HG03565 (cell line): ENCODE measurements at regions not wholly inside any gene's neighbourhood (a gene's known extent, or its start where the extent isn't known, plus 50 kb on each side); places are given as distances from the start of the nearest gene placed in this dataset.

ENCODE experiments used
- ATAC-seq: cut with Tn5 transposase; IDR thresholded peaks from one replicate; pipeline ENCODE4 v1.9.1; 2021; ENCODE audit warnings: mild to moderate bottlenecking, moderate library complexity; ENCODE audit not compliant: unreplicated experiment

DNA sequence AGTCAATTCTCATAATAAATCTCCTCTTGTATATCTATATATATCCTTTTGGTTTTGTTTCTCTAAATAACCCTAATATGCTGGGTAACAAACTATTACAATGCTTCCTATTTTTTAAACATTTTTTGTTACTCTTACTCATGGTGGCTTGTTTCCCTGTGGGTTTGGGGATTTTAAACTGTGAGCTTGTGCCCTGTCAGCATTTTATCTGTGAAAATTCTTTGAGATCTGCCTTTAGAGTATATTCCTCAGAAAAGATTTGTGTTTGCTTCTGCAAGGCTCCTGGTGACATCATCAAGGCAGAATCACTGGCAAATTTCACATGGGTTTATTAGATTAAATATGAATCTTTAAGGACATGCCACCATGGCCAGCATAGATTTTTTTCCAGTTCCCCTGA is 273.6 kb downstream of the LRFN2 start:
- ATAC-seq, result no peak

GRCh38 chr6:40312213-40313015 is 274.8 kb downstream of the LRFN2 start:
- no peak for ATAC-seq

GRCh38 chr6:40308533-40309306 is 278.4 kb downstream of the LRFN2 start:
- ATAC-seq, result no peak

DNA sequence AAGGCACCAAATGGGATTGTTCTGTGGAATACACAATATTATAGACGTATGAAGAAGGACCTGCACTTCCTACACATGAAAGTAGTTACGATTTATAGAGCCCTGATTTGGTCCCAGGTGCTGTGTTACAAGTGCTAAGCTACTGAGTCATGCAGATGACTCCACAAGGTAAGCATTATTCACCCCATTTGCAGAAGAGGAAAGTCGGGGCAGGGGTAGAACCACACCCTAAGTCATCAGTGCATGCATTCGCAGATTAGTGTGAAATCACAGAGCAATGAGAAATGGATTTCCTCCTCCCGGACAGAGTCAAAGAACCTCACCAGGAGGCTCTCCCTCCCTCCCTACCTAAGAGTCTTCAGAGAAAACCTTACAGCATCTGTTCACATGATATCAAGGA is 279.5 kb downstream of the LRFN2 start:
- no peak for ATAC-seq

DNA sequence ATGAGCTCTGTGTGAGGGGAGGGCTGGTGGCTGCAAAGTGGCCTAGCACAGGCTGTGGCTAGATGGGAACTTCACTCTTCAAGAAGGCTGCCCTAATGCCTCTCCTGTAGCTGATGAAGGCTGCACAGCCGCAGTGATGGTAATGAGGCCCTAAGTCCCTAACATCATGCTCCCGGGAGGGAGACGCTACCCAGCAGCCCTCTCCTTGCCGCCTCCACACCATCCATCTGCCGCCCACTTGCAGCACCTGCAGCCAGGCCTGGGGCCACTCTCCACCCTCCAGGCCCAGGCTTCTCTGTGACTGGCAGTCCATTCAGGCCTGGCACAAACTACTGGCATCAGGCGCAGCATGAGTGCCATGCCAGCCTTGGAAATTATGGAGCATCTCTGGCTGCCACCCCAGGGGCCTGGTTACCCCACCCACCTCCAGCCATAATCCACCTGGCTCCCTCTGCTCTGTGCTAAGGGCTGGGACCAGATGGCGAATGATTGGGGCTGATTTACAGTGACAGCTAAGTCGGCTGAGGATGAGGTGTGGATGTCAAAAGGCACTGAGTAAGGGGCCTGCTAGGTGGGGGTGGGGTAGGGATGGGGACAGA is 284.2 kb downstream of the LRFN2 start:
- ATAC-seq, result no peak

GRCh38 chr6:40299681-40300080 is 287.5 kb downstream of the LRFN2 start:
- ATAC-seq, result no peak

GRCh38 chr6:40298207-40298606 is 289.0 kb downstream of the LRFN2 start:
- ATAC-seq, result no peak

DNA sequence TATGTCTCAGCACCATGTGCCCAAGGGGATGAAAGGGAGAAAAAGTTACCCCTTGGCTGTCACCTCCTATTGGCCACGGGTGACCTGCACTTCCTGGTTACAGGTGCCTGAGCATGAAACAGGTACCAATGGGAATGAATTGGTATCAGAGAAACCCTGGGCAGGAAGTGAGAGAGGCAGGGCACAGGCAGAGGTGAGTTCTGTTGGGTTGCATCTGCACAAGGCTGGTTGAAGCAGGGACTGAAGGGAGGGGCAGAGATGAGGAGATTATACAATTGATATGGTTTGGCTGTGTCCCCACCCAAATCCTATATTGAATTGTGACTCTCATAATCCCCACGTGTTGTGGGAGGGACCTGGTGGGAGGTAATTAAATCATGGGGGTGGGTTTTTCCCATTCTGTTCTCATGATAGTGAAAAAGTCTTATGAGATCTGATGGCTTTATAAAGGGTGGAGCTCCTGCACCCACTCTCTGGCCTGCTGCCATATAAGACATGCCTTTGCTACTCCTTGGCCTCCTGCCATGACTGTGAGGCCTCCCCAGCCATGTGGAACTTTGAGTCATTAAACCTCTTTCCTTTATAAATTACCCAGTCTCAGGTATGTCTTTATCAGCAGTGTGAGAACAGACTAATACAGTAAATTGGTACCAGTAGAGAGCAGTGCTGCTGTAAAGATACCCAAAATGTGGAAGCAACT is 291.8 kb downstream of the LRFN2 start:
- ATAC-seq, result no peak

GRCh38 chr6:40293460-40294185 is 293.5 kb downstream of the LRFN2 start:
- ATAC-seq, result no peak

DNA sequence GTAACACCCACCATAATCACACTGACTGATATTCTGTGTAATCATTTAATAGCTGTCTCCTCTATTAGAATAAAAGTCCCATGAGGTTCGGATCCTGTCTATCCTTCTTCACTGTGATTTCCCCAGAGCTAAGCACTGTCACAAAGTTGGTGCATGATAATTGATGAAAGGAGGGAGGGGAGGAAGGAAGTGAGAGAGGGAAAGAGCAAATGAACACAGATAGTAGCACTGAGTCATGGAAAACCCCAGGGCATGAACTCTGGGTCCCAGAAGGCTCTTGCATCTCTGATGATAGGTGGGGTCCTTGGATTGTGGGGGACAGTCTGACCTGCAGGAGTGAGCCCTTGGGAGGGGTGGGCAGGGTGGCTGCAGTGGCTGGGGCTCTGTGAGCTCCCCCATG is 294.1 kb downstream of the LRFN2 start:
- ATAC-seq, result no peak

DNA sequence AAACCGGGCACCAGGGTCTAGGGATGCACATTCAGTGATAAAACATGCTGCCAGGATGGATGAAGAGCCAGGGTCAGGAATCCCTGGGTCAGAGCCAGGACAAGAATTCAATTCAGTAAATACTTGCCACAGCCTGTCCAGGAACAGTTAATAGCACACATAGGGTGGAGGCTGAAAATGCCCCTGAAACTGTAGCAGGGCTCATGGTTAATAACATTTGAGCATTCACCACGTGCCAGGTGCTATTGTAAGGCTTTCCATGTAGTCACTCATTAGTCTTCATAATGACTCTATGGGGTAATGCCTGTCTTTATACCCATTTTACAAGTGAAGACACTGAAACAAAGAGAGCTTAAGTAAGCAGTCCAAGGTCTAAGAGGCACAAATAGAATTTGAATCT is 296.3 kb downstream of the LRFN2 start:
- ATAC-seq, result no peak

- no peak for ATAC-seq
Observed at GRCh38 chr6:40288919-40289318, 298.2 kb downstream of the LRFN2 start.

DNA sequence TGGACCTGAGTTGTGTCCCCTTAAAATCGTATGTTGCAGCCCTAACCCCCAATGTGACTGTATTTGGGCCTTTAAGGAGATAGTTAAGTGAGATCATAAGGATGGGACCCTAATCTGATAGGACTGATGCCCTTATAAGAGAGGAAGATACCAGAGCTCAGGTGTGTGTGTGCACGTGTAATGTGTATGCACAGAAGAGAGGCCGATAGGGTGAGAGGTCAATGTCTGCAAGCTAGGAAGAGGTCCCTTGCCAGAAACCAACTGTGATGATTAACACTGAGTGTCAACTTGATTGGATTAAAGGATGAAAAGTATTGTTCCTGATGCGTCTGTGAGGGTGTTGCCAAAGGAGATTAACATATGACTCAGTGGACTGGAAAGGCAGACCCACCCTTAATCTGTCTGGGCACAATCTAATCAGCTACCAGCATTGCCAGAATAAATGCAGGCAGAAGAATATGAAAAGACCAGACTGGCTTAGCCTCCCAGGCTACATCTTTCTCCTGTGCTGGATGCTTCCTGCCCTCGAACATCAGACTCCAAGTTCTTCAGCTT is 299.8 kb downstream of the LRFN2 start:
- no peak for ATAC-seq

GRCh38 chr6:40286721-40287120 is 300.4 kb downstream of the LRFN2 start:
- ATAC-seq, result no peak

GRCh38 chr6:40285996-40286395 is 301.2 kb downstream of the LRFN2 start:
- ATAC-seq, result no peak

DNA sequence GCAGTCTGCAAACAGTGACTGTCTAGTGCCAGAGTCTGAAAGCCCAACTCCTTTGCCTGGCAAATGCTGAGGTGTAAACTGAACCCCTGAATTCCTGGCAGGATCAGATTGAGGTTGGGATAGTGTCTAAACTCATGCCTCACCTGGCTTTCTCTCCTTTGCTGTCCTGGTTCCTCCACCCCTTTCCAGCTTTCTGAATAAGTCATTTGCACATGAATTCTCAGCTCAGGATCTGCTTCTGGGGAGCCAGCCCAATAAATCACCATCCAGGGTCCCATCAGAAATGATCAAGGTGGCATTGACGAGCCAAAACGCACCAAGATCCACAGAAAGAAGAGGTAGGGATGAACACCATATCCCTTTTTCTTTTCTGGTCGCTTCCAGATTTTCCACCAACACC is 301.6 kb downstream of the LRFN2 start:
- no peak for ATAC-seq

GRCh38 chr6:40282986-40283385 is 304.2 kb downstream of the LRFN2 start:
- no peak for ATAC-seq

DNA sequence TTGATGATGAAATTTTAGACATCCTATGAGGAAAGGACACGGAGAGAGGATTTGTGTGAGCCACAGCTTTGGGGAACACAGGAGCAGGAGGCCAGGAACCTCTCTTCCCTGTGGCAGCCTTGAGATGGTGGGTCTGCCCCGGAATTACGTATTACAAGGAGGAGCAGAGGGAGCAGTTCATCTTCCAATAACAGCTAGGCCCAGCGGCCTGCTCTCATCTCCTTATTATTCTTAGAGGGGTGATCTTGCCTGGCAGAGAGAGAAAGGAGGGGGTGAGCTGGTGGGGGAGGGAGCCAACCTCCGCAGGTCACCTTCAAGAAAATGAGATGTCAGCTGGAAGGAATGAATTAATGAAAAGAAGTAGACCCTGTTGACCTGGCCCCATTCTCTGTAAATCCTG is 305.8 kb downstream of the LRFN2 start:
- no peak for ATAC-seq

DNA sequence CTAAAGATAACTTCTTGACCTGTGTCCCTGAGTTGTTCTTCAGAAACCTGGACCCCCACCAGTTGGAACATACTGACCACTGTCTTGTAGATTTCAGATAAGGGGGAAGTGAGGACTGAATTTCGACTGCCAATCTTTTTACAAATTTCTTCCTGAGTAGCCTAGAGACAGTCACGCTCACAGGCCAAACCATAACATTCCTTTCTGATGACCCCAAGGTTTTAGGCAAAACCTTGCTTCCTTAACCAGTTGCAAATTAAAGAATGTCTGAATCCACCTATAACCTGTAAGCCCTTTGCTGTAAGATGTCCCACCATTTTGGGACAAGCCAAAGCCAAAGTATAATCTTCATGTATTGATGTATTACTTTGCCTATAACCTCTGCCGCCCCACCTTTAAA is 306.9 kb downstream of the LRFN2 start:
- no peak for ATAC-seq

GRCh38 chr6:40276141-40276540 is 311.0 kb downstream of the LRFN2 start:
- ATAC-seq, result no peak
